ENCODE measurements at regions not wholly inside any gene's neighbourhood (a gene's known extent, or its start where the extent isn't known, plus 50 kb on each side); places are given as distances from the start of the nearest gene placed in this dataset.

DNA sequence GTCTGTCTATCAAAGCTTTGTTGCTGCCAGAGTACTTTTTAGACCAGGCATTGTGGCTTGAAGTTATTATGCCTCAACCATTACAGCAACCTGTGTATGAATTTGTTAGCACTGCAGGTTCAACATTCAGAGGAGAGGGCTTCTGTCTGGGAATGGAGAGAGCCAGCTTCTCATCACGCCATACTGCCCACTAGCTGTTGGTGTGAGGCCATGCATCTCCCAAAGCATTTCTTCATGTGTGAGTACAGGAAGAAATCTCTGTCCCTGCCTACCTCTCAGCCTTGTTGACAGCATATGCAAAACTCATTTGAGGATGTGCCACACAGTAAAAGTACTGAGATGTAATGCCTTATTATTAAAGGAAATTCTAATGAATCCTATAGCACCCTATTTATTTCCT is 76.9 kb upstream of the PPARGC1A start:
- TF ChIP-seq POLR2A (IDR thresholded peaks at IDR 0.05): no peak
- TF ChIP-seq CTCF (IDR thresholded peaks at IDR 0.05): peak in 5 of 6 experiments; percentile 12 to 51 (median 24)
